SK-N-SH treated with all-trans-retinoic acid at 6 μM for 48 hours (cell line): ENCODE measurements at regions not wholly inside any gene's neighbourhood (a gene's known extent, or its start where the extent isn't known, plus 50 kb on each side); places are given as distances from the start of the nearest gene placed in this dataset.

ENCODE experiments used
- ATAC-seq: fragments of 200-7000 bp; cut with Tn5 transposase; 3 replicates; pipeline ENCODE4 v1.9.1; 2020; ENCODE audit warnings: mild to moderate bottlenecking, moderate library complexity
- ARNTL ChIP-seq: fragments of 450-650 bp; formaldehyde crosslinking; IDR thresholded peaks from 2 replicates; pipeline ENCODE4 v1.5.0; 2020; ENCODE audit warnings: low read depth, mild to moderate bottlenecking, moderate library complexity, borderline replicate concordance
- BACH2 ChIP-seq: fragments of 250-450 bp; sonication (Bioruptor Pico); IDR thresholded peaks from 2 replicates; pipeline ENCODE4 v1.9.0; 2021; ENCODE audit warnings: mild to moderate bottlenecking, borderline replicate concordance
- CREB5 ChIP-seq: fragments of 250-450 bp; sonication (Bioruptor Pico); IDR thresholded peaks from 2 replicates; pipeline ENCODE4 v1.5.1; 2020; ENCODE audit warnings: low read depth, mild to moderate bottlenecking, moderate library complexity
- CSDC2 ChIP-seq: fragments of 250-450 bp; sonication (Bioruptor Pico); IDR thresholded peaks from 2 replicates; pipeline ENCODE4 v1.5.0; 2020; ENCODE audit warnings: mild to moderate bottlenecking, moderate library complexity
- CSRNP3 ChIP-seq: fragments of 250-450 bp; sonication (Bioruptor Pico); IDR thresholded peaks from 2 replicates; pipeline ENCODE4 v1.5.1; 2021; ENCODE audit warnings: mild to moderate bottlenecking, moderate library complexity
- ESRRG ChIP-seq: fragments of 250-450 bp; sonication (Bioruptor Pico); IDR thresholded peaks from 2 replicates; pipeline ENCODE4 v1.6.1; 2021; ENCODE audit warnings: mild to moderate bottlenecking
- GLIS3 ChIP-seq: fragments of 250-450 bp; sonication (Bioruptor Pico); IDR thresholded peaks from 2 replicates; pipeline ENCODE4 v1.5.0; 2020; ENCODE audit warnings: mild to moderate bottlenecking, moderate library complexity
- ISL1 ChIP-seq: fragments of 250-450 bp; sonication (Bioruptor Pico); IDR thresholded peaks from 2 replicates; pipeline ENCODE4 v2.1.2; 2022; ENCODE audit warnings: mild to moderate bottlenecking, moderate library complexity
- PATZ1 ChIP-seq: fragments of 250-450 bp; sonication (Bioruptor Pico); IDR thresholded peaks from 2 replicates; pipeline ENCODE4 v1.8.0; 2020; ENCODE audit warnings: mild to moderate bottlenecking, moderate library complexity, borderline replicate concordance
- POU6F1 ChIP-seq: fragments of 250-450 bp; sonication (Bioruptor Pico); IDR thresholded peaks from 2 replicates; pipeline ENCODE4 v1.8.0; 2021; ENCODE audit warnings: low read depth, mild to moderate bottlenecking, moderate library complexity, borderline replicate concordance
- PPARA ChIP-seq: fragments of 250-450 bp; sonication (Bioruptor Pico); IDR thresholded peaks from 2 replicates; pipeline ENCODE4 v1.5.0; 2020; ENCODE audit warnings: mild to moderate bottlenecking, borderline replicate concordance
- RARB ChIP-seq: fragments of 250-450 bp; sonication (Bioruptor Pico); IDR thresholded peaks from 2 replicates; pipeline ENCODE4 v1.8.0; 2021; ENCODE audit warnings: mild to moderate bottlenecking, moderate library complexity
- SNAI2 ChIP-seq: fragments of 250-450 bp; sonication (Bioruptor Pico); IDR thresholded peaks from 2 replicates; pipeline ENCODE4 v1.5.0; 2020; ENCODE audit warnings: mild to moderate bottlenecking, moderate library complexity
- TCF4 ChIP-seq: fragments of 250-450 bp; sonication (Bioruptor Pico); IDR thresholded peaks from 2 replicates; pipeline ENCODE4 v1.8.0; 2021; ENCODE audit warnings: mild to moderate bottlenecking, moderate library complexity, borderline replicate concordance
- TOX ChIP-seq: fragments of 250-450 bp; sonication (Bioruptor Pico); IDR thresholded peaks from 2 replicates; pipeline ENCODE4 v1.8.0; 2021; ENCODE audit warnings: mild to moderate bottlenecking, moderate library complexity, borderline replicate concordance
- ZC3H10 ChIP-seq: fragments of 250-450 bp; sonication (Bioruptor Pico); IDR thresholded peaks from 2 replicates; pipeline ENCODE4 v1.5.1; 2021; ENCODE audit warnings: mild to moderate bottlenecking, moderate library complexity
- ZFP3 ChIP-seq: fragments of 250-450 bp; sonication (Bioruptor Pico); IDR thresholded peaks from 2 replicates; pipeline ENCODE4 v1.5.0; 2020; ENCODE audit warnings: mild to moderate bottlenecking, moderate library complexity
- ZFP30 ChIP-seq: fragments of 450-650 bp; formaldehyde crosslinking; IDR thresholded peaks from 2 replicates; pipeline ENCODE4 v1.5.0; 2022; ENCODE audit warnings: mild to moderate bottlenecking, moderate library complexity
- ZNF565 ChIP-seq: fragments of 450-650 bp; formaldehyde crosslinking; conservative IDR thresholded peaks from 2 replicates; pipeline ENCODE4 v1.5.0; 2020; ENCODE audit warnings: low read depth, mild to moderate bottlenecking, moderate library complexity
- ZNF70 ChIP-seq: fragments of 450-650 bp; formaldehyde crosslinking; IDR thresholded peaks from 2 replicates; pipeline ENCODE4 v1.5.0; 2020; ENCODE audit warnings: mild to moderate bottlenecking, moderate library complexity
- ZNF8 ChIP-seq: fragments of 450-650 bp; formaldehyde crosslinking; IDR thresholded peaks from 2 replicates; pipeline ENCODE4 v1.5.0; 2020; ENCODE audit warnings: mild to moderate bottlenecking, moderate library complexity
- TF ChIP-seq, protein P1 (sequence below): fragments of 250-450 bp; sonication (Bioruptor Pico); IDR thresholded peaks from 2 replicates; pipeline ENCODE4 v1.5.0; 2020; ENCODE audit warnings: mild to moderate bottlenecking, moderate library complexity

GRCh38 chr9:87301371-87301770 is 196.3 kb upstream of the DAPK1 start:
- ATAC-seq, result no peak
- TF ChIP-seq ARNTL (CRISPR knock-in tag) (no peak), ISL1 (no peak), ZNF8 (CRISPR knock-in tag) (no peak), ZNF70 (CRISPR knock-in tag) (no peak), ZNF565 (no peak), GLIS3 (no peak), ESRRG (no peak), RARB (CRISPR knock-in tag) (no peak), POU6F1 (CRISPR knock-in tag) (no peak), BACH2 (no peak), PATZ1 (no peak), PPARA (CRISPR knock-in tag) (no peak)

GRCh38 chr9:87305151-87305550 is 192.5 kb upstream of the DAPK1 start:
- TF ChIP-seq BACH2 (no peak), ZNF8 (CRISPR knock-in tag) (no peak), ZNF70 (CRISPR knock-in tag) (no peak), ZC3H10 (CRISPR knock-in tag) (no peak), ZNF565 (no peak), SNAI2 (CRISPR knock-in tag) (no peak), CREB5 (CRISPR knock-in tag) (no peak), PATZ1 (no peak), ARNTL (CRISPR knock-in tag) (no peak), ESRRG (no peak), GLIS3 (no peak), CSDC2 (no peak), ZFP3 (CRISPR knock-in tag) (no peak), TOX (no peak), RARB (CRISPR knock-in tag) (no peak), CSRNP3 (CRISPR knock-in tag) (no peak), ZFP30 (no peak), TCF4 (no peak), POU6F1 (CRISPR knock-in tag) (no peak)
- TF ChIP-seq, protein P1, sequence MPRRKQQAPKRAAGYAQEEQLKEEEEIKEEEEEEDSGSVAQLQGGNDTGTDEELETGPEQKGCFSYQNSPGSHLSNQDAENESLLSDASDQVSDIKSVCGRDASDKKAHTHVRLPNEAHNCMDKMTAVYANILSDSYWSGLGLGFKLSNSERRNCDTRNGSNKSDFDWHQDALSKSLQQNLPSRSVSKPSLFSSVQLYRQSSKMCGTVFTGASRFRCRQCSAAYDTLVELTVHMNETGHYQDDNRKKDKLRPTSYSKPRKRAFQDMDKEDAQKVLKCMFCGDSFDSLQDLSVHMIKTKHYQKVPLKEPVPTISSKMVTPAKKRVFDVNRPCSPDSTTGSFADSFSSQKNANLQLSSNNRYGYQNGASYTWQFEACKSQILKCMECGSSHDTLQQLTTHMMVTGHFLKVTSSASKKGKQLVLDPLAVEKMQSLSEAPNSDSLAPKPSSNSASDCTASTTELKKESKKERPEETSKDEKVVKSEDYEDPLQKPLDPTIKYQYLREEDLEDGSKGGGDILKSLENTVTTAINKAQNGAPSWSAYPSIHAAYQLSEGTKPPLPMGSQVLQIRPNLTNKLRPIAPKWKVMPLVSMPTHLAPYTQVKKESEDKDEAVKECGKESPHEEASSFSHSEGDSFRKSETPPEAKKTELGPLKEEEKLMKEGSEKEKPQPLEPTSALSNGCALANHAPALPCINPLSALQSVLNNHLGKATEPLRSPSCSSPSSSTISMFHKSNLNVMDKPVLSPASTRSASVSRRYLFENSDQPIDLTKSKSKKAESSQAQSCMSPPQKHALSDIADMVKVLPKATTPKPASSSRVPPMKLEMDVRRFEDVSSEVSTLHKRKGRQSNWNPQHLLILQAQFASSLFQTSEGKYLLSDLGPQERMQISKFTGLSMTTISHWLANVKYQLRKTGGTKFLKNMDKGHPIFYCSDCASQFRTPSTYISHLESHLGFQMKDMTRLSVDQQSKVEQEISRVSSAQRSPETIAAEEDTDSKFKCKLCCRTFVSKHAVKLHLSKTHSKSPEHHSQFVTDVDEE, result no peak
- ATAC-seq, result no peak
